Neural cell (in vitro differentiated cells): ENCODE measurements at regions not wholly inside any gene's neighbourhood (a gene's known extent, or its start where the extent isn't known, plus 50 kb on each side); places are given as distances from the start of the nearest gene placed in this dataset.

Source experiments
- H2AFZ ChIP-seq: fragments of 200-600, 300-800 bp; sonication (generic), shearing (Covaris generic); 2 replicates; pipeline ENCODE4 v1.6.0; 2014; ENCODE audit warnings: low read depth, mild to moderate bottlenecking, antibody characterized with exemption, low read length, moderate library complexity
- H3F3A ChIP-seq: fragments of 200-600 bp; shearing (Covaris generic); 2 replicates; pipeline ENCODE4 v1.6.1; 2016; ENCODE audit warnings: mild to moderate bottlenecking, moderate library complexity, mixed read lengths, antibody characterized with exemption, low read length; ENCODE audit not compliant: insufficient read depth, poor library complexity, severe bottlenecking
- H3K27ac ChIP-seq: fragments of 200-600, 300-800 bp; sonication (generic), shearing (Covaris generic); 2 replicates; pipeline ENCODE4 v1.5.1; 2014; ENCODE audit warnings: mild to moderate bottlenecking, low read length, moderate library complexity
- H3K27me3 ChIP-seq: fragments of 300-800, 200-600 bp; sonication (generic), shearing (Covaris generic); 2 replicates; pipeline ENCODE4 v1.6.0; 2014; ENCODE audit warnings: mild to moderate bottlenecking, low read depth, low read length, moderate library complexity; ENCODE audit not compliant: insufficient read depth
- H3K36me3 ChIP-seq: fragments of 300-800, 200-600 bp; sonication (generic), shearing (Covaris generic); 2 replicates; pipeline ENCODE4 v1.5.1; 2014; ENCODE audit warnings: mild to moderate bottlenecking, antibody characterized with exemption, low read length, moderate library complexity; ENCODE audit not compliant: insufficient read depth
- H3K4me2 ChIP-seq: fragments of 300-800, 200-600 bp; sonication (generic), shearing (Covaris generic); 2 replicates; pipeline ENCODE4 v1.6.0; 2014; ENCODE audit warnings: mild to moderate bottlenecking, low read length
- H3K4me3 ChIP-seq: fragments of 300-800, 200-600 bp; sonication (generic), shearing (Covaris generic); 2 replicates; pipeline ENCODE4 v1.5.1; 2014; ENCODE audit warnings: mild to moderate bottlenecking, low read length, moderate library complexity
- H3K79me2 ChIP-seq: fragments of 200-600 bp; shearing (Covaris generic); replicated peaks from 2 replicates; pipeline ENCODE4 v1.6.0; 2014; ENCODE audit warnings: mild to moderate bottlenecking, low read length, moderate library complexity; ENCODE audit not compliant: insufficient read depth
- H3K9ac ChIP-seq: fragments of 300-800, 200-600 bp; sonication (generic), shearing (Covaris generic); 2 replicates; pipeline ENCODE4 v1.6.1; 2016; ENCODE audit warnings: mild to moderate bottlenecking, low read length, mixed read lengths
- H3K9me2 ChIP-seq: fragments of 200-600 bp; shearing (Covaris generic); 2 replicates; pipeline ENCODE4 v1.6.1; 2016; ENCODE audit warnings: mild to moderate bottlenecking, low read length, mixed read lengths; ENCODE audit not compliant: insufficient read depth
- H3K9me3 ChIP-seq: fragments of 200-600, 300-800 bp; sonication (generic), shearing (Covaris generic); 2 replicates; pipeline ENCODE4 v1.6.1; 2016; ENCODE audit warnings: mild to moderate bottlenecking, mixed run types, low read length, moderate library complexity, mixed read lengths
- H4K20me1 ChIP-seq: fragments of 200-600 bp; shearing (Covaris generic); 2 replicates; pipeline ENCODE4 v1.6.1; 2016; ENCODE audit warnings: mild to moderate bottlenecking, mixed run types; ENCODE audit not compliant: insufficient read depth
- CTCF ChIP-seq: fragments of 450-650 bp; IDR thresholded peaks from 2 replicates; pipeline ENCODE4 v1.5.1; 2014; ENCODE audit warnings: antibody characterized with exemption, mild to moderate bottlenecking, moderate library complexity; ENCODE audit not compliant: poor library complexity, severe bottlenecking
- MXI1 ChIP-seq: fragments of 450-650 bp; conservative IDR thresholded peaks from 2 replicates; pipeline ENCODE4 v1.6.1; 2014; ENCODE audit warnings: antibody characterized with exemption, mild to moderate bottlenecking; ENCODE audit not compliant: poor library complexity, severe bottlenecking
- RAD21 ChIP-seq: fragments of 450-650 bp; conservative IDR thresholded peaks from 2 replicates; pipeline ENCODE4 v1.6.1; 2014; ENCODE audit warnings: antibody characterized with exemption, mild to moderate bottlenecking, moderate library complexity
- REST ChIP-seq: IDR thresholded peaks from 2 replicates; pipeline ENCODE4 v1.6.1; 2012; ENCODE audit warnings: borderline replicate concordance
- TAF1 ChIP-seq: IDR thresholded peaks from 2 replicates; pipeline ENCODE4 v1.6.1; 2012; ENCODE audit warnings: low read depth

- Histone ChIP-seq H3K36me3 (no peaks in the 10 kb centered on the region), H3F3A (no peaks in the 10 kb centered on the region), H3K79me2 (no peaks in the 10 kb centered on the region), H3K27me3 (no peaks in the 10 kb centered on the region), H4K20me1 (no peaks in the 10 kb centered on the region), H3K9me2 (no peaks in the 10 kb centered on the region), H3K4me2 (no peak overlapping the region), H3K27ac (no peak overlapping the region), H3K9ac (no peak overlapping the region), H3K4me3 (no peak overlapping the region), H2AFZ (no peak overlapping the region), H3K9me3 (no peaks in the 10 kb centered on the region)
- no peak for TF ChIP-seq CTCF
- no peak for TF ChIP-seq MXI1
Measured at GRCh38 chr10:112080231-112080630, 103.3 kb downstream of the GPAM start.

GRCh38 chr10:112082120-112082519, 101.4 kb downstream of the GPAM start:
- Histone ChIP-seq H2AFZ (no peak overlapping the region), H3K4me2 (no peak overlapping the region), H3K79me2 (no peaks in the 10 kb centered on the region), H3K9ac (no peak overlapping the region), H3K27me3 (no peaks in the 10 kb centered on the region), H3K9me3 (no peaks in the 10 kb centered on the region), H3K9me2 (no peaks in the 10 kb centered on the region), H3K4me3 (no peak overlapping the region), H3K36me3 (no peaks in the 10 kb centered on the region), H3F3A (no peaks in the 10 kb centered on the region), H3K27ac (no peak overlapping the region), H4K20me1 (no peaks in the 10 kb centered on the region)
- TF ChIP-seq CTCF, result peak; percentile 18
- no peak for TF ChIP-seq RAD21

GRCh38 chr10:112083472-112083871, 100.1 kb downstream of the GPAM start:
- Histone ChIP-seq H3K79me2 (no peaks in the 10 kb centered on the region), H3K9me2 (no peaks in the 10 kb centered on the region), H3K36me3 (no peaks in the 10 kb centered on the region), H3K9ac (no peak overlapping the region), H4K20me1 (no peaks in the 10 kb centered on the region), H3K9me3 (no peaks in the 10 kb centered on the region), H3K4me2 (no peak overlapping the region), H2AFZ (no peak overlapping the region), H3K4me3 (no peak overlapping the region), H3K27me3 (no peaks in the 10 kb centered on the region), H3F3A (no peaks in the 10 kb centered on the region), H3K27ac (no peak overlapping the region)
- no peak for TF ChIP-seq REST
- TF ChIP-seq TAF1, result no peak
- no peak for TF ChIP-seq CTCF
- TF ChIP-seq MXI1, result no peak
